GM12878 (cell line): ENCODE measurements at regions not wholly inside any gene's neighbourhood (a gene's known extent, or its start where the extent isn't known, plus 50 kb on each side); places are given as distances from the start of the nearest gene placed in this dataset.

Experiments
- ATAC-seq: fragments of 200-7000 bp; cut with Tn5 transposase; 3 replicates; pipeline ENCODE4 v1.9.1; 2020; ENCODE audit warnings: mild to moderate bottlenecking, moderate library complexity
- BruUV-seq: library from RNA; stranded (reverse); fragments of 400-500 nt; replicated peaks from 2 replicates; lab custom pipeline; 2021; lab: Mats Ljungman, UMichigan
- CTCF ChIA-PET: fragments of 300-600 bp; sonication (Branson Sonifier 250); formaldehyde crosslinking; extraction: SDS; loops from one replicate; lab custom pipeline; 2021; ENCODE audit warnings: inconsistent platforms; lab: Yijun Ruan, JAX
- POLR2A ChIA-PET: fragments of 350-600 bp; formaldehyde crosslinking; extraction: SDS; loops from one replicate; lab custom pipeline; 2021; ENCODE audit warnings: inconsistent platforms; lab: Charles Lee
- RAD21 ChIA-PET: fragments of 300-600 bp; sonication (Branson Sonifier 250); formaldehyde crosslinking; loops from one replicate; lab custom pipeline; 2023; ENCODE audit warnings: antibody characterized with exemption; ENCODE audit not compliant: unreplicated experiment; lab: Charles Lee
- SMC1A ChIA-PET: fragments of 300-600 bp; sonication (Branson Sonifier 250); formaldehyde crosslinking; loops from one replicate; lab custom pipeline; 2023; ENCODE audit not compliant: unreplicated experiment, uncharacterized antibody; lab: Charles Lee
- DNase-seq: peaks from one replicate; pipeline ENCODE4 v3.0.0-alpha.2; 2011; ENCODE audit warnings: low read depth, low spot score
- FAIRE-seq: peaks from 3 replicates; lab custom pipeline; 2011; peaks lifted over from hg19 to GRCh38; lab: Jason Lieb, UNC
- H2AFZ ChIP-seq: 2 replicates; pipeline ENCODE4 v1.6.0; 2011; ENCODE audit warnings: low read depth, low read length, control low read depth; ENCODE audit not compliant: control insufficient read depth
- H3K27ac ChIP-seq: 2 replicates; pipeline ENCODE4 v1.5.1; 2011; ENCODE audit warnings: control low read depth; ENCODE audit not compliant: control insufficient read depth, insufficient read depth
- H3K27me3 ChIP-seq, 2 experiments: replicated peaks in 1 of 2; 2 replicates each; pipeline versions ENCODE4 v1.6.0 to v1.6.1; 2011; ENCODE audit warnings: low read length in 1 of 2; ENCODE audit not compliant: control insufficient read depth in 2 of 2, insufficient read depth in 2 of 2
- H3K36me3 ChIP-seq, 2 experiments: 2 replicates each; pipeline ENCODE4 v1.5.1; 2011; ENCODE audit warnings: low read length in 1 of 2; ENCODE audit not compliant: control insufficient read depth in 2 of 2, insufficient read depth in 2 of 2
- H3K4me1 ChIP-seq: 2 replicates; pipeline ENCODE4 v1.6.1; 2011; ENCODE audit warnings: mild to moderate bottlenecking, low read length, moderate library complexity, mixed read lengths; ENCODE audit not compliant: control insufficient read depth, insufficient read depth
- H3K4me2 ChIP-seq: 2 replicates; pipeline ENCODE4 v1.6.0; 2011; ENCODE audit warnings: control low read depth; ENCODE audit not compliant: control insufficient read depth, insufficient read depth
- H3K4me3 ChIP-seq: fragments of 200-600 bp; sonication (generic); 2 replicates; pipeline ENCODE4 v1.5.1; 2016
- H3K79me2 ChIP-seq: 2 replicates; pipeline ENCODE4 v1.6.0; 2011; ENCODE audit warnings: low read length; ENCODE audit not compliant: control insufficient read depth, insufficient read depth
- H3K9ac ChIP-seq: 2 replicates; pipeline ENCODE4 v1.8.0; 2011; ENCODE audit warnings: low read length, control low read depth, mixed read lengths; ENCODE audit not compliant: control insufficient read depth, insufficient read depth
- H3K9me3 ChIP-seq: replicated peaks from 3 replicates; pipeline ENCODE4 v1.5.1; 2011; ENCODE audit warnings: mild to moderate bottlenecking, low read length; ENCODE audit not compliant: control insufficient read depth, insufficient read depth
- H4K20me1 ChIP-seq: 2 replicates; pipeline ENCODE4 v1.6.0; 2011; ENCODE audit not compliant: control insufficient read depth, insufficient read depth
- BCL3 ChIP-seq: IDR thresholded peaks from 2 replicates; pipeline ENCODE4 v1.6.1; 2011; ENCODE audit warnings: borderline replicate concordance, low read depth, mild to moderate bottlenecking, moderate library complexity, low read length; ENCODE audit not compliant: insufficient read depth, poor library complexity, severe bottlenecking
- CUX1 ChIP-seq: IDR thresholded peaks from 2 replicates; pipeline ENCODE4 v1.6.1; 2012; ENCODE audit warnings: improper control_type of control experiment, low read depth, low read length; ENCODE audit not compliant: insufficient replicate concordance
- EZH2 ChIP-seq: IDR thresholded peaks from 2 replicates; pipeline ENCODE4 v1.6.1; 2012; ENCODE audit warnings: low read depth, mild to moderate bottlenecking, control low read depth, inconsistent platforms, low read length, borderline replicate concordance; ENCODE audit not compliant: control insufficient read depth
- HCFC1 ChIP-seq: fragments of 150-350 bp; IDR thresholded peaks from 2 replicates; pipeline ENCODE4 v1.6.1; 2014; ENCODE audit warnings: low read length
- HDAC2 ChIP-seq: fragments of 200-600 bp; sonication (generic); IDR thresholded peaks from 2 replicates; pipeline ENCODE4 v1.6.1; 2017
- LARP7 ChIP-seq: fragments of 450-650 bp; IDR thresholded peaks from 2 replicates; pipeline ENCODE4 v1.6.1; 2017; ENCODE audit warnings: mild to moderate bottlenecking
- MXI1 ChIP-seq: fragments of 150-350 bp; IDR thresholded peaks from 2 replicates; pipeline ENCODE4 v1.6.1; 2011; ENCODE audit warnings: low read depth, mild to moderate bottlenecking, inconsistent platforms, low read length, improper control_type of control experiment
- MYB ChIP-seq: fragments of 150-350 bp; IDR thresholded peaks from 2 replicates; pipeline ENCODE4 v1.6.1; 2014; ENCODE audit warnings: mild to moderate bottlenecking, low read depth, low read length, borderline replicate concordance
- NFYA ChIP-seq: IDR thresholded peaks from 2 replicates; pipeline ENCODE4 v1.6.1; 2011; ENCODE audit warnings: low read depth, mild to moderate bottlenecking, low read length, improper control_type of control experiment, borderline replicate concordance
- NR2C1 ChIP-seq: fragments of 450-650 bp; IDR thresholded peaks from 2 replicates; pipeline ENCODE4 v1.6.1; 2017; ENCODE audit warnings: antibody characterized with exemption, mild to moderate bottlenecking, moderate library complexity
- NR2C2 ChIP-seq: IDR thresholded peaks from 2 replicates; pipeline ENCODE4 v1.6.1; 2011; ENCODE audit warnings: borderline replicate concordance, low read depth; ENCODE audit not compliant: control insufficient read depth, insufficient read length
- NRF1 ChIP-seq: conservative IDR thresholded peaks from 2 replicates; pipeline ENCODE4 v1.6.1; 2011; ENCODE audit warnings: mild to moderate bottlenecking, low read depth, low read length, improper control_type of control experiment
- POLR2A ChIP-seq: IDR thresholded peaks from 2 replicates; pipeline ENCODE4 v1.6.1; 2011; ENCODE audit warnings: low read depth, mild to moderate bottlenecking, low read length
- RCOR1 ChIP-seq: conservative IDR thresholded peaks from 2 replicates; pipeline ENCODE4 v1.6.1; 2012; ENCODE audit warnings: low read depth, low read length, improper control_type of control experiment
- SIX5 ChIP-seq: IDR thresholded peaks from 2 replicates; pipeline ENCODE4 v1.6.1; 2011; ENCODE audit warnings: mild to moderate bottlenecking, low read depth, low read length, moderate library complexity; ENCODE audit not compliant: severe bottlenecking
- SUZ12 ChIP-seq: fragments of 200-600 bp; sonication (generic); IDR thresholded peaks from one replicate; pipeline ENCODE4 v1.6.1; 2018; ENCODE audit warnings: antibody characterized with exemption, mild to moderate bottlenecking; ENCODE audit not compliant: unreplicated experiment
- TBL1XR1 ChIP-seq: IDR thresholded peaks from 2 replicates; pipeline ENCODE4 v1.6.1; 2012; ENCODE audit warnings: low read depth, low read length, improper control_type of control experiment
- ZBED1 ChIP-seq: IDR thresholded peaks from 2 replicates; pipeline ENCODE4 v1.6.1; 2016; ENCODE audit warnings: borderline replicate concordance
- ZNF217 ChIP-seq: fragments of 450-650 bp; IDR thresholded peaks from 2 replicates; pipeline ENCODE4 v1.6.1; 2017; ENCODE audit warnings: antibody characterized with exemption, mild to moderate bottlenecking
- ZSCAN29 ChIP-seq: fragments of 450-650 bp; IDR thresholded peaks from 2 replicates; pipeline ENCODE4 v1.6.1; 2017; ENCODE audit warnings: mild to moderate bottlenecking, moderate library complexity
- WGBS: methylation state at CpG from one replicate; pipeline ENCODE4 v1.1.6; 2016; ENCODE audit warnings: low lambda C conversion rate; ENCODE audit not compliant: insufficient replicate concordance, insufficient coverage; ENCODE audit errors: missing lambda C conversion rate; 5-methylcytosine and 5-hydroxymethylcytosine counted together
- in situ Hi-C: fragments of 300-500 bp; cut with MboI; formaldehyde crosslinking; loops from 9 replicates; pipeline ENCODE4 v1.14.3; 2018; ENCODE audit warnings: mixed read lengths
- intact Hi-C: fragments of 100-400 bp; cut with micrococcal nuclease; formaldehyde crosslinking; loops from one replicate; pipeline ENCODE4 v1.14.2; 2022; ENCODE audit not compliant: unreplicated experiment

- ChIA-PET POLR2A (no interaction called here), SMC1A (no interaction called here), CTCF (no interaction called here), RAD21 (no interaction called here)
- FAIRE-seq = no peak
- Histone ChIP-seq H3K9me3 (no peaks in the 10 kb centered on the region), H3K4me1 (no peaks in the 10 kb centered on the region), H3K27ac (no peak overlapping the region), H2AFZ (no peak overlapping the region), H3K4me3 (no peak overlapping the region), H3K9ac (no peak overlapping the region), H3K27me3 (peaks cover 0 to 5% of the 10 kb centered on the region in 2 experiments; a peak in 2 of 4 replicates), H4K20me1 (no peaks in the 10 kb centered on the region), H3K79me2 (no peaks in the 10 kb centered on the region), H3K36me3 (no peaks in the 10 kb centered on the region), H3K4me2 (no peak overlapping the region)
- in situ Hi-C loops (no loop called here), intact Hi-C loops (no loop called here)
- 62% methylated on average over 11 of the region's 11 CpGs for WGBS
- no peak for DNase-seq
- BruUV-seq = no TSS peak
- no peak for ATAC-seq
- no peak for TF ChIP-seq ZNF217
- TF ChIP-seq HDAC2 = no peak
- TF ChIP-seq NR2C2 = no peak
- no peak for TF ChIP-seq LARP7
- no peak for TF ChIP-seq MXI1
- TF ChIP-seq SIX5 = no peak
- no peak for TF ChIP-seq EZH2
- TF ChIP-seq ZSCAN29 = no peak
- no peak for TF ChIP-seq HCFC1
- TF ChIP-seq BCL3 = no peak
- no peak for TF ChIP-seq POLR2A
- no peak for TF ChIP-seq NR2C1
- TF ChIP-seq NRF1 = no peak
- TF ChIP-seq ZBED1 = no peak
- no peak for TF ChIP-seq MYB
- no peak for TF ChIP-seq NFYA
- TF ChIP-seq TBL1XR1 = no peak
- no peak for TF ChIP-seq SUZ12
- no peak for TF ChIP-seq CUX1
- no peak for TF ChIP-seq RCOR1
Measured at GRCh38 chr3:159771865-159772611, 216.6 kb upstream of the IL12A start.
